Neural cell (in vitro differentiated cells): ENCODE measurements at regions not wholly inside any gene's neighbourhood (a gene's known extent, or its start where the extent isn't known, plus 50 kb on each side); places are given as distances from the start of the nearest gene placed in this dataset.

Experiments used
- H2AFZ ChIP-seq: fragments of 200-600, 300-800 bp; sonication (generic), shearing (Covaris generic); 2 replicates; pipeline ENCODE4 v1.6.0; 2014; ENCODE audit warnings: low read depth, mild to moderate bottlenecking, antibody characterized with exemption, low read length, moderate library complexity
- H3F3A ChIP-seq: fragments of 200-600 bp; shearing (Covaris generic); 2 replicates; pipeline ENCODE4 v1.6.1; 2016; ENCODE audit warnings: mild to moderate bottlenecking, moderate library complexity, mixed read lengths, antibody characterized with exemption, low read length; ENCODE audit not compliant: insufficient read depth, poor library complexity, severe bottlenecking
- H3K27ac ChIP-seq: fragments of 200-600, 300-800 bp; sonication (generic), shearing (Covaris generic); 2 replicates; pipeline ENCODE4 v1.5.1; 2014; ENCODE audit warnings: mild to moderate bottlenecking, low read length, moderate library complexity
- H3K27me3 ChIP-seq: fragments of 300-800, 200-600 bp; sonication (generic), shearing (Covaris generic); 2 replicates; pipeline ENCODE4 v1.6.0; 2014; ENCODE audit warnings: mild to moderate bottlenecking, low read depth, low read length, moderate library complexity; ENCODE audit not compliant: insufficient read depth
- H3K36me3 ChIP-seq: fragments of 300-800, 200-600 bp; sonication (generic), shearing (Covaris generic); 2 replicates; pipeline ENCODE4 v1.5.1; 2014; ENCODE audit warnings: mild to moderate bottlenecking, antibody characterized with exemption, low read length, moderate library complexity; ENCODE audit not compliant: insufficient read depth
- H3K4me2 ChIP-seq: fragments of 300-800, 200-600 bp; sonication (generic), shearing (Covaris generic); 2 replicates; pipeline ENCODE4 v1.6.0; 2014; ENCODE audit warnings: mild to moderate bottlenecking, low read length
- H3K4me3 ChIP-seq: fragments of 300-800, 200-600 bp; sonication (generic), shearing (Covaris generic); 2 replicates; pipeline ENCODE4 v1.5.1; 2014; ENCODE audit warnings: mild to moderate bottlenecking, low read length, moderate library complexity
- H3K79me2 ChIP-seq: fragments of 200-600 bp; shearing (Covaris generic); replicated peaks from 2 replicates; pipeline ENCODE4 v1.6.0; 2014; ENCODE audit warnings: mild to moderate bottlenecking, low read length, moderate library complexity; ENCODE audit not compliant: insufficient read depth
- H3K9ac ChIP-seq: fragments of 300-800, 200-600 bp; sonication (generic), shearing (Covaris generic); 2 replicates; pipeline ENCODE4 v1.6.1; 2016; ENCODE audit warnings: mild to moderate bottlenecking, low read length, mixed read lengths
- H3K9me2 ChIP-seq: fragments of 200-600 bp; shearing (Covaris generic); 2 replicates; pipeline ENCODE4 v1.6.1; 2016; ENCODE audit warnings: mild to moderate bottlenecking, low read length, mixed read lengths; ENCODE audit not compliant: insufficient read depth
- H3K9me3 ChIP-seq: fragments of 200-600, 300-800 bp; sonication (generic), shearing (Covaris generic); 2 replicates; pipeline ENCODE4 v1.6.1; 2016; ENCODE audit warnings: mild to moderate bottlenecking, mixed run types, low read length, moderate library complexity, mixed read lengths
- H4K20me1 ChIP-seq: fragments of 200-600 bp; shearing (Covaris generic); 2 replicates; pipeline ENCODE4 v1.6.1; 2016; ENCODE audit warnings: mild to moderate bottlenecking, mixed run types; ENCODE audit not compliant: insufficient read depth
- CTCF ChIP-seq: fragments of 450-650 bp; IDR thresholded peaks from 2 replicates; pipeline ENCODE4 v1.5.1; 2014; ENCODE audit warnings: antibody characterized with exemption, mild to moderate bottlenecking, moderate library complexity; ENCODE audit not compliant: poor library complexity, severe bottlenecking
- EP300 ChIP-seq: fragments of 450-650 bp; conservative IDR thresholded peaks from 2 replicates; pipeline ENCODE4 v1.6.1; 2014; ENCODE audit warnings: antibody characterized with exemption, mild to moderate bottlenecking, moderate library complexity; ENCODE audit not compliant: poor library complexity, severe bottlenecking
- EZH2 ChIP-seq: fragments of 200-600, 300-800 bp; shearing (Covaris generic), sonication (generic); IDR thresholded peaks from 2 replicates; pipeline ENCODE4 v1.6.1; 2014; ENCODE audit warnings: antibody characterized with exemption, low read length, borderline replicate concordance, mild to moderate bottlenecking; ENCODE audit not compliant: insufficient read depth, poor library complexity, severe bottlenecking
- MXI1 ChIP-seq: fragments of 450-650 bp; conservative IDR thresholded peaks from 2 replicates; pipeline ENCODE4 v1.6.1; 2014; ENCODE audit warnings: antibody characterized with exemption, mild to moderate bottlenecking; ENCODE audit not compliant: poor library complexity, severe bottlenecking
- POLR2AphosphoS5 ChIP-seq: IDR thresholded peaks from 2 replicates; pipeline ENCODE4 v1.6.1; 2012
- RAD21 ChIP-seq: fragments of 450-650 bp; conservative IDR thresholded peaks from 2 replicates; pipeline ENCODE4 v1.6.1; 2014; ENCODE audit warnings: antibody characterized with exemption, mild to moderate bottlenecking, moderate library complexity
- REST ChIP-seq: IDR thresholded peaks from 2 replicates; pipeline ENCODE4 v1.6.1; 2012; ENCODE audit warnings: borderline replicate concordance
- SMC3 ChIP-seq: fragments of 450-650 bp; conservative IDR thresholded peaks from 2 replicates; pipeline ENCODE4 v1.6.1; 2014; ENCODE audit warnings: antibody characterized with exemption, mild to moderate bottlenecking, moderate library complexity; ENCODE audit not compliant: poor library complexity
- TAF1 ChIP-seq: IDR thresholded peaks from 2 replicates; pipeline ENCODE4 v1.6.1; 2012; ENCODE audit warnings: low read depth

- Histone ChIP-seq H3K9me3 (no peaks in the 10 kb centered on the region), H3K79me2 (no peaks in the 10 kb centered on the region), H3K27me3 (no peaks in the 10 kb centered on the region), H3K27ac (no peak overlapping the region), H3K36me3 (no peaks in the 10 kb centered on the region), H4K20me1 (no peaks in the 10 kb centered on the region), H2AFZ (no peak overlapping the region), H3K9ac (no peak overlapping the region), H3K4me3 (no peak overlapping the region), H3K9me2 (no peaks in the 10 kb centered on the region), H3F3A (no peaks in the 10 kb centered on the region), H3K4me2 (no peak overlapping the region)
- TF ChIP-seq POLR2AphosphoS5: no peak
- TF ChIP-seq TAF1: no peak
- TF ChIP-seq SMC3: no peak
- no peak for TF ChIP-seq MXI1
- no peak for TF ChIP-seq CTCF
- no peak for TF ChIP-seq EZH2
- TF ChIP-seq RAD21: no peak
- no peak for TF ChIP-seq EP300
- TF ChIP-seq REST: no peak
Observed at GRCh38 chr21:18764720-18765119, 361.1 kb upstream of the TMPRSS15 start.

GRCh38 chr21:18769599-18769998 is 366.0 kb upstream of the TMPRSS15 start:
- TF ChIP-seq EP300: no peak
- peak; percentile 22 for TF ChIP-seq REST
- no peak for TF ChIP-seq RAD21
- TF ChIP-seq POLR2AphosphoS5: peak; percentile 41
- H3K27ac ChIP-seq: no peak overlapping the region
- no peaks in the 10 kb centered on the region for H4K20me1 ChIP-seq
- no peaks in the 10 kb centered on the region for H3K9me2 ChIP-seq
- H2AFZ ChIP-seq: no peak overlapping the region
- H3K36me3 ChIP-seq: no peaks in the 10 kb centered on the region
- H3K9me3 ChIP-seq: no peaks in the 10 kb centered on the region
- H3K4me3 ChIP-seq: no peak overlapping the region
- H3K4me2 ChIP-seq: no peak overlapping the region
- H3K79me2 ChIP-seq: no peaks in the 10 kb centered on the region
- no peaks in the 10 kb centered on the region for H3K27me3 ChIP-seq
- no peak overlapping the region for H3K9ac ChIP-seq
- H3F3A ChIP-seq: no peaks in the 10 kb centered on the region
